SW 1271 (cell line): ENCODE measurements at regions not wholly inside any gene's neighbourhood (a gene's known extent, or its start where the extent isn't known, plus 50 kb on each side); places are given as distances from the start of the nearest gene placed in this dataset.

ENCODE experiments used
- DNase-seq, 2 experiments: peaks; one replicate each; lab custom pipeline; 2025; lab: John Stamatoyannopoulos, UW

DNA sequence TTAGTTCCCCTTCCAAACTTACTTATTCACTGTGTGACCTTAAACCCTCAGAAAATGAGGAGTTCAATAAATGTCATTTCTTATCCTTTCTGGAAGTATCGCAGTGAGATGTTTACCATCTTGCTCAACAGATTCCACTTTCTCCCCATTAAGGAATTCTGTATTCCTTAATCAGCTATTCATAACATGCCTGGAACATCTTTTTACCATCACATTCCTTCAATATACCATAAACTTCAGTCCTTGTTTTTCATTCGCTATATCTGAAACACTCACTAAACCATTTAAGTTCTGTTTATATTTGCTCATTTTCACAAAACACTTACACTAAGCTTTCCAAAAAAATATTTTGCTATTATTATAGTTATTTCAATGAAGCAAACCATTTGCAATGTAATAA lies 1158.6 kb downstream of the CDH12 start:
- no peak for DNase-seq

DNA sequence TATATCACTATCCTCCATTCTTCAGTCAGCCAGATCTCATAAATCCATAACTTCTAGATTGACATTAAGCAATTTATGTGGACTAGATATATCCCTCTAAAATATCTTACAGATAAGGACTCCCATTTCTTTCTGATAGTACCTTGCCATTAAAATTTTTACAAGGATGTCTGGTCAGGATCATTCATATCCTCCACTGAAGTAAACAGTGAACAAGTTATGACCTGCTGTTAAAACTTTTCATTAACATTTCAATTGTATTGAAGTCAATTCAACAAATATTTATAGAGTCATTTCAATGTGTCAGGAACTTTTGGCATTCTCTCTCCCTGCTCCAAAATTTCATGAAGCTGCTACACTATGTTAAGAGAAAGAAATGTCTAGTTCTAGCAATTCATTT lies 1159.6 kb downstream of the CDH12 start:
- no peak for DNase-seq

DNA sequence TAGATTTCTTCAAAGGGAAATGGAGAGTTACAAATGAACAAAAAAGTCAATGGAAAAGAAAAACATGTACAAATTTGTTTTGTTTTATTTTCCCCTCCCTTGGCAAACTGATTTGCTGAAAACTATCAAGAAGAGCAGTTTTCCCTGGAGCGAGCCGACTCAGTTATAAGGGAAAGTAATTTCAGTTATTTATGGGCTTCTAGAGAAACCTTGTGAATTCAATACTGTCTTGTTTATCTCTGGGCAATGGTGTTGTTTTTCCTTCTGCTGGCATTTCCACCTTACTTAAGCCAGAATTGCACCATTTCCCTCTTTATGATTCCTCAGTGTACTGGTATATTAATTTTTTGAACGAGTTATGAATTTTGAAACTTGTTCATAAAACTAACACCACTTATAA lies 1163.6 kb downstream of the CDH12 start:
- DNase-seq: no peak

DNA sequence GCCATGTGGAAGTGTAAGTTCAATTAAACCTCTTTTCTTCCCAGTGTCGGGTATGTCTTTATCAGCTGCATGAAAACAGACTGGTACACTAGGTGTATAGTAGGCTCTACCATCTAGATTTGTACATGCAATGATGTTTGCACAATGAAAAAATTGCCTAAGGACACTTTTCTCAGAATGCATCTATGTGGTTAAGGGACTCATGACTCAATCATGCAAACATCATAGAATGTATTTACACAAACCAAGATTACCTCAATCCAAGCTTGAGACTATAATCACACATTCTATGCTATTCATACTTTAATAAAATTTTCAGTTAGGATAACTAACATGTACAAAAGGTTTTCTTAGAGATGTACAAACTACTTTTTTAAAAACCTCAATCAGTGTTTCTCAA lies 1164.5 kb downstream of the CDH12 start:
- DNase-seq: no peak

DNA sequence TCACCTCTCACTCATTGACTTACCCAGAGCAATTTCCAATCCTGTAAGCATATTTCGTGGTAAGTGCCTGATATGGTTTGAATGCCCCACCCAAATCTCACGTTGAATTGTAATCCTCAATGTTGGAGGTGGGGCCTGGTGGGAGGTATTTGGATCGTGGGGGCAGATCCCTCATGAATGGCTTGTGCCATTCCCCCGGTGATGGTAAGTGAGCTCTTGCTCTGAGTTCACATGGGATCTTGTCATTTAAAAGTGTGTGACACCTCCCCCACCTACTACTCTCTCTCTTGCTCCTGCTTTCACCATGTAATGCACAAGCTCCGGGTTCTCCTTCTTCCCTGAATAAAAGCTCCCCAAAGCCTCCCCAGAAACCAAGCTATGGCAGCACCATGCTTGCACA lies 1165.5 kb downstream of the CDH12 start:
- DNase-seq: no peak

DNA sequence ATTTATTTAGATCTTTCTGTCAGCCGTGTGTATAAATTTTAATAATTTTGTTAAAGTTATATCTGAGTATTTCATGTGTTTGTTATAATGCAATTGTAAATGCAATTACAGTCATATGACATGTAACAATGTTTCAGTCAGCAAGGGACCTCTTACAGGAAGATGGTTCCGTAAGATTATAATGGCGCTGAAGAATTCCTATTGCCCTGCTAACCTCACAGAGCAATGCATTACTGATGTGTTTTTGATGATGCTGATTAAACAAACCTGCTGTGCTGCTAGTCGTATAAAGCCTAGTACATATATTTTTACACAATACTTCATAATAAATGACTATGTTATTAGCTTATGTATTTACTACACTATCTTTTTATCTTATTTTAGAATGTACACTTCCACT lies 1166.4 kb downstream of the CDH12 start:
- DNase-seq: no peak

DNA sequence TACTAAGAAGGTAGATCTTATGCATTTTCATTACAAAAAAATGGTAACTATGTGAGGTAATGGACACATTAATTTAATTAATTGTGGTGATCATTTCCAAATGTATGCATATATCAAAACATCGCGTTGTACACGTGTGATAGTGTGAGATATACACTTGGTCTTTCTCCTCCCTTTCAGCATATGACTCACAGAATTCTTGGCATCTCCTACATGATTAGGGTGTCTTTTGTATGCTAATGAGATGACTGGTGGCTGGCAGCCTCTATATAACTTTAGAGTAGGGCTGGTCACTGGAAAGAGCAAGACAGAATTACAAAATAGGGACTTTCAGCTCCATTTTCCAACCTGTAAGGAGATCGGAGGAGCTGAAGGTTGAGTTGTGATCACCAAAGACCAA lies 1167.6 kb downstream of the CDH12 start:
- DNase-seq: no peak

DNA sequence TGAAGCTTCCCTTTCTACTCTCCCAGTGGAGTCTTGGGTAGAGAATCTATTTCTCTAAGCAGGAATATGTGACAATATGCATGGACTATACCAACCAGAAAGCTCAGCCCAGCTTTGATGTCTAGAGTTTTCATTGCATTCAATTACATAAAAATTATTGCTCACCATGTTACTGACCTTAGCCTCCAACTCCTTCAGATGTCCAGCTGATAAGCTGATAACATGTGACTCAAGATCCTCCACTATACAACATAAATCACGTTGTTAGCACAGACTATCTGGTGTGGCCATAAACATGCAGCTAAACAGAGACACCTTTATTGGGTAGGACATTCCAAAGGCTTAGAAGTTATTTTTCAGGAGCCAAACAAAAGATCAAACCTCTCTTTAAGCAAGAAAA lies 1168.2 kb downstream of the CDH12 start:
- no peak for DNase-seq

DNA sequence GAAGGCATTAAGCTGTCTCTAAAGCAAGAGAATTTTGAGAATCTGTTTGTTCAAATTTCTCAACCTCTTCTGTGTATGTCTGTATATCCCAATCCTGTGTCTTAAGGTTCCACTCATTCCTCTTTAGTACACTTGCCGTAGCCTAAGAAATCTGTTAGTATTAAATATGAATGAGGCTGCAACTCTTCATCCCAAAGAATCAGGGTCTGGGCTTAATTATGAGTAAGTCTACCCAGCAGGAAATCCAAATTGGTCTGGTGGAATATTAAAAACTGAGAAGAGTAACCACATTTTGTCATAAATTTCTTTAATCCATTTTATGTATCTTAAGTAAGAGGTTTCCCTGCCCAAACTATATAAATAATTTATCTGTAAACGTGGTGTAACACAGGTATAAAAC lies 1171.2 kb downstream of the CDH12 start:
- no peak for DNase-seq

DNA sequence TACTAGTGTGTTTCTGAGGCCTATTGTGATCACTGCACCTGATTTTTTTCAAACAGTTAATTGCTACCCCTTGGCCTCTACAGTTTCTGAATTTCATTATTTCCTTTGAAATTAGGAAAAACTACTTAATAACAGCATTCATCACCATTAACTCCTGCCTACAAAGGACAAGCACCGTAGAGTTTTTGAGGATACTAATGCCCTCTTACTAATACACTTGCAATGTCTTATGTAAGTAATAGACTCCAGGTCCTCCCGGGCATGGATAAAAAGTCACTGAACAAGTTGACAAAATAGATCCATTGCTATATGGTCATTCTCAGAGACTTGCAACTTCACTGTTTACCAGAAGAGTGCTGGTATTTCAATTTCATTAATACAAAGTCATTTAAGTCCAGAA lies 1172.5 kb downstream of the CDH12 start:
- DNase-seq: no peak

DNA sequence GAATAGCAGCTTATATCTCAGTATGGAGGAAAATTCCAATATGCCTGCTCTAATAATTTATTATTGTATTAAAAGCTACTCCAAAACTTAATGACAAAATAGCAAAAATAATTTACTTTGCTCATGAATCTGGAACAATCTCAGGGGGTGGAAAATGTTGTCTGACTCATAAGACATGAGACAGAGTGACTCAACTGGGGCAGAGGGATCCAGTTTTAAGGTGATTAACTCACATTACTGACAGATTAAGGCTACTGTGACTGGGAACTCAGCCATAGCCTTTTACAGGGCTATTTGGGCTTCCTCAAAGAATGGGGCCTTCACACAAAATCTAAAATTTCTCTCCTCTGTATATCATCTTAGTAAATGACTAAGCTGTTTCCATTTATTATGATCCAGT lies 1172.9 kb downstream of the CDH12 start:
- no peak for DNase-seq

DNA sequence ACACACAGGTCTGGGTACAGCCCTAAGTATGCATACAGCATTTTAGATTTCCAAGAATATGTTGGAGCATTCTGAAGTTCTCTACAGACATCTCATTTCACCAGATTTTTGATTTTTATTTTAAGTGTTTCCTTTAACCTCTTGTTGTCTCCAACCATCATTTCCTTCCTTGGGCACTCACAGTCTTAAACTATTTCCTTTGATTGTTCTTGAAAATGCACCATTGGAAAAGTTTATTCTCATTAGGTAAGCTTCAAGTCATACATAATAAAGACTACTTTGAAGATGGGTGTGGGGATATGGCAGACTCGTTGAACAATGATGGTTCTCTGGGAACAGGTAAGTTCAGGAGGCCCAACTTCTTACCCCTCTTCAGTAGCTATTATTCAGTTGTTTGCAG lies 1174.6 kb downstream of the CDH12 start:
- DNase-seq: no peak

DNA sequence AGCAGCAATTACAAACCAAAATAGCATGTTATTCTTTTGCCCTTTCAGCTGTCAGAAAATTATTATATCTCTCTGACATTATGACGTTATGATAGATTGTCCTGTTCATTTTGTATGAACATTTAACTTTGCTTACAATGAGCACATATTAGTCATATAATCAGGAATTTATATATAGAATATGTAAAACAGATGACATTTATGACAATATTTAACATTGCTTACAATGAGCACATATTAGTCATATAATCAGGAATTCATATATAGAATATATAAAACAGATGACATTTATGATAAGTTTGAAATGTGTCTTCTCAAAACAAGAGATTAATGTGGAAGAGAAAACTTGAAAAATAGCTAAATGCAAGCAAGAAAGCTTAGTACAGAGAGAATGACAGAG lies 1180.2 kb downstream of the CDH12 start:
- no peak for DNase-seq

DNA sequence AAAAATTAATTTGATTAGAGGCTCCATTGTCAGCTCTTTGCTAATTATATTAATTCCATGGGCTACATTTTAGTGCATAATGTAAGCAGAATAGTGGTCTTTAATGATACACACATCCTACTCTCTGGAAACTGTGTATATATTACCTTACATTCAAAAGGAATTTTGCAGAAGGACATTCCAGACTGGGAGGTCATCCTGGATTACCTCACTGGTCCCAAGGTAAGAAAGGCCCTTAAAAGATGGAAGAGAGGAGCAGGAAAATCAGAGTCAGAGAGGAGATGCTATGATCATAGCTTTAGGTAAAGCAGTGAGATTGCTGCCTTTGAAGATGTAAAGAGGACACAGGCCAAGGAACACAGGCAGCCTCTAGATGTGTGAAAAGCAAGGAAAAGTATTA lies 1180.8 kb downstream of the CDH12 start:
- no peak for DNase-seq

DNA sequence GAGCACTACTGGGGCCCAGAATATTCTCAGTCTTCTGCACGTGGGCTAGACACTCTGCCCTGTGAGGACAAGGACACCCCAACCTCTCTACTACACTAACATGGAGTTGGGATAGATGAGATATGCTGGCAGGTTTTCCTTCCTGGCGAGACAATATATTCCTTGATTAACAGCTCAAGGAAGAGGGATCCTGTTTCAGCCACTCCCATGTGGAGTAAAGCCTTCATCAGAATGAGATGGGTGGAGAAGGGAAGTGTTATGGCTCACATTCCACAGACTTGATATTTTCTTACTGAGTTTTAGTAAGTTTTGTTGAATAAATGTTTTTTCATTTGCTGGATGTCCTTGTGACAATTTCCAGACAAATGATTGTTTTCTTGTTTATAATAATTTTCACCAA lies 1187.6 kb downstream of the CDH12 start:
- no peak for DNase-seq

DNA sequence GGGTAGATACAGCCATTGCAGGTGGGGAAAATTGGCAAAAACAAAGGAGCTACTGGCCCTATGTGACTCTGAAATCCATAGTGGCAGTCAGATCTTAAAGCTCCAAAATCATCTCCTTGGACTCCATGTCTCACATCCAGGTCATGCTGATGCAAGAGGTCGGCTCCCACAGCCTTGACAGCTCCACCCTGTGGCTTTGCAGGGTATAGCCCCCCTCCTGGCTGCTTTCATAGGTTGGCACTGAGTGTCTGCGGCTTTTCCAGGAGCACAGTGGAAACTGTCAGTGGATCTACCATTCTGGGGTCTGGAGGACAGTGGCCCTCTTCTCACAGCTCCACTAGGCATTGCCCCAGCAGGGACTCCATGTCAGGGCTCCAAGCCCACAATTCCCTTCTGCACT lies 1190.1 kb downstream of the CDH12 start:
- DNase-seq: no peak

DNA sequence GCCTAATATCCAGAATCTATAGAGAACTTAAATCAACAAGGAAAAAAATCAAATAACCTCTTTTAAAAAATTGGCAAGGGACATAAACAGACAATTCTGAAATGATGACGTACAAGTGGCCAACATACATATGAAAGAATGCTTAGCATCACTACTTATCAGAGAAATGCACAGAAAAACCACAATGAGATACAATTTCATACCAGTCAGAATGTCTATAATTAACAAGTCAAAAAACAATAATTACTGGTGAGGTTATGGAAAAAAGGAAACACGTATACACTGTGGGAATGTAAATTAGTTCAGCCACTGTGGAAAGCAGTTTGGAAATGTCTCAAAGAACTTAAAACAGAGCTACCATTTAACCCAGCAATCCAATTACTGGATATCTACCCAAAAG lies 1192.0 kb downstream of the CDH12 start:
- DNase-seq: no peak

DNA sequence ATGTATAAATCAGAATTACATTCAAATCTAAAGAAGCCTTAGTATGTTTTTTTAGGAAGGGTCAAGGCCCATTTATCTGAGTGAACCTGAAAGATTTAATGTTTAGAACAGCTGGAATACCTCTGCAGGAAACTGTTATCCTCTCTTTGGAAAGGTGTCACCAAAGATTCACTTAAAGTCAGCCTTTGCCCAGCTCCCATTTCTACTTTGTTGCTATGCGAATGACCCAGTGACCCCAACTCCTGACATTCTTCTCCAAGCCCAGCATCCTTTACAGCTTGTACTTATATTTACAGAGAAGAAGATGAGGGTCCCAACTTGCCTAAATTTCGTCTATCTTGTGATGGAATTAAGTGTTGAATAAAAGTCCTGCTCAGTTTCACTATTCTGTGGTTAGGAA lies 1198.6 kb downstream of the CDH12 start:
- DNase-seq: no peak

DNA sequence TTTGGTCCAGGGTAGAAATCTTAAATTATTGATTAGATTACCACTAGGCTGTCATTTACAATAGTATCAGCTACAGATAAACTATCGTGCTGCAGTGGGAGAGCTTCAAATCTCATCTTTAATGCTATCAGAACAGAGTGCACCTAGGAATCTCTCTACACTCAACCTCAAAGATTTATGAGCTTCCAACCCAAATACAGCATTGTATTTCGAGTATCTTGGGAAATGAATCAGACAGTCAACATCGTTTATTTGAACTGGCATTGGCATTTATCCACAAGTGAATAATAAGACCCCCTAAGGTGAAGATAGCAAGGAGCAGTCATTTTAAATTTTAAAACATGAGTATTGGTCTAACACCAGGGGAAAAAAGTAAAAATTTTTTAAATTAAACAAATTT lies 1203.2 kb downstream of the CDH12 start:
- DNase-seq: no peak

DNA sequence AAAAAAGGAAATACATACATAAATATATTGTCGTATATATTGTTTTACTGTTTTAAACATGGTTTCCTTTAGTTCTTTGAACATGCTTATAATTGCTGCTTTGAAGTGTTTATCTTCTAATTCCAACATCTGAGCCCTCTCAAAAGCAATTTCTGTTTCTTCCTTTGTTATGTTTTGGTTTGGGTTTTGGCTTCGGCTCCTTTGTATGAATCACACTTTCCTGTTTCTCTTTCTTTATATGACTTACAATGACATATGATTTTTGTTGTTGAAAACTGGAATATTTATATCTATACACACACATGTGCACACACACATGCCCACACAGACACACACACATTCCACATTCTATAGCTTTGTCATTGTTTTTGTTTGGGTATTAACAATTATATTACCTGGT lies 1206.7 kb downstream of the CDH12 start:
- DNase-seq: no peak

DNA sequence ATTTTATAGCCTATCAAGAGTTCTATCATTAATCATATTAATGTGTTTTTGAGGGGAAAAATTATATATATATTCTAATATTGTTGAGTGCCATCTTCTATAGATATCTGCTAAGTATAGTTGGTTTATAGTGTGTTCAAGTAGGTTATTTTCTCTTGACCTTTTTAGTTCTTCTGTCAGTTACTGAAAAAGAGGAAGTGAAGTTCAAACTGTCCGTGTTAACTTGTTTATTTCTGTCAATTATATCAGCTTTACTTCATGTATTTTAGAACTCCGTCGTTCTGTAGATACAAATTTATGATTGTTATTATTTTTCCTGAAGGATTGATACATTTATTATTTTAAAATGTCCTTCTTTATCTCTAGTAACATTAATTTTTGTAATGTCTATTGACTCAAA lies 1209.1 kb downstream of the CDH12 start:
- no peak for DNase-seq

DNA sequence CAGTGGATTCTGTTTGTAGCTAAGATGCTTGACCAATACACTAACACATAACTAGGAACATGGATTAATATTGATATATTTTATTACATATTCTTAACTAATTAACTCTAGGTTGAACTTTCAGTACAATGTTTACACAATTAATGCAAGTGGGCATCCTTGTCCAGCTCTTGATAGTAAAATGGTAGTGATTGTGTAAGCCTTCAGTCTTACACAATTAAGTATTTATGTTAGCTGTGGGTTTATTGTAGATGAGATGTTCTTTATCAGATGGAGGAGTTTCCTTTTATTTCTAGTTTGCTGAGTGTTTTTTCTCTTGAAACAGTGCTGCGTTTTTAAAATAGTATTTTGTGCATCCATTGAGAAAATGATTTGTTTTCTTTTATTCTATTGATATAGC lies 1210.8 kb downstream of the CDH12 start:
- DNase-seq: no peak

DNA sequence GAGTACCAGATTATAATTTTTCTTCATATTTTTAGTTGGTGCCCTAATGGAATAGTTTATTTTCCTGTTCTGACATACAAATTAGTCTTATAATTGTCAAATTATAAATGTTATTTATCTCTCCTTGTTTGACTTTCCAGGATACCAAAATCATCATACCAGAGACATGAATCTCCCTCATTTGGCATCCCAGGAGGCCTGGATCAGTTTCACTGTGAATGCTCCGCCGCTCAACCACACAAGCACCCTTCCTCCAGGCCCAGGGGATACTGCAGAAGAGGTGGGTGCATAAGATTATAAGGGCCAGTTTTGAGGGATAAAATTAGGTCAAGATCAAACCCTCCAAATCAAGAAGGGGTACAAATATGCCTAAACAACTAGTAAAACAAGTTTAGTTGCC lies 1229.3 kb downstream of the CDH12 start:
- DNase-seq: no peak

DNA sequence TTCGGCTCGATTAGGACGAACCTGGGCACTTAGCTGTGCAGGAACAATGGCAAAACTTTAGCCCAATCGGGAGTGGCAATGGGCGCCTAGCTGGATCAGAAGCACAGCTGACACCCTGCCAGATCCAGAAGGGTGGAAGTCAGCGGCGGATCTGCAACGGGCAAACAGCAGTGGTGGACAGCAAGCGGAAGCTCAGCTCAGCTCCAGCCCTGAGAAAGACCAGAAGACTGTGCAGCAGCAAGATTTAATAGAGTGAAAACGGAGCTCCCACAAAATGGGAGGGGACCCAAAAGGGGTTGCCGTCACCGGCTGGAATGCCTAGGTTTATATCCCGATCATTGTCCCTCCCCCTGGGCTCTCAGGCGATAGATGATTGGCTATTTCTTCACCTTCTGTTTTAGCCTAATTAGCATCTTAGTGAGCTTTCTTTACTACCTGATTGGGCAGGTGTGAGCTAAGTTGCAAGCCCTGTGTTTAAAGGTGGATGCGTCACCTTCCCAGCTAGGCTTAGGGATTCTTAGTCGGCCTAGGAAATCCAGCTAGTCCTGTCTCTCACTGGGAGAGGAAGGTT lies 1237.9 kb downstream of the CDH12 start:
- no peak for DNase-seq

DNA sequence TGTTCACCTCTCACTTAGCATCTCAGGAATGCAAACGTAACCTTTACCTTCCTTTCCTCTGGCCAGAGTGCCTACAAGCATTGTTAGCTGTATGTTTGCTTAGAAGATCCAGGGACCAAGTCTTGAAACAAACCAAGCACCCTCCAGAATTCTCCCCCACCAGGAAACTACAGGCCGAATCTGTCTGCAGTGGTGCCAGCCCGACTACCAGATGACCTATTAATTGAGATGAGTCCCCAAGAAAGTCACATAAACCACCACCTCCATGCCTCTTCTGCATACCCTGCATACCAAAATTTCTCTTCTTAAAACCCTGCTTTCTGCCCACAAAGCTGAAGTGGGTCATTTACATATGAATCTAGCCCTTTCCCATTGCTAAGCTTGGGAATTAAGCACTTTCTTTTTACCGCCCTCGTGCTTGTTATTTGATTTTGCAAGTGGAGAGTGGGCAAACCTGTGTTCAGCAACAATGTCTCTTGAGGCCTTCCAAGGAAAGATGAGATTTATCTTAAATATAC lies 1239.1 kb downstream of the CDH12 start:
- DNase-seq: no peak
